GM12873 (cell line): ENCODE measurements at regions not wholly inside any gene's neighbourhood (a gene's known extent, or its start where the extent isn't known, plus 50 kb on each side); places are given as distances from the start of the nearest gene placed in this dataset.

Experiments
- CTCF ChIP-seq: IDR thresholded peaks from 2 replicates; pipeline ENCODE4 v1.5.1; 2012; ENCODE audit warnings: low read depth, mild to moderate bottlenecking, moderate library complexity, low read length, control low read depth; ENCODE audit not compliant: insufficient read depth; ENCODE audit errors: missing control alignments

- no peak for TF ChIP-seq CTCF
These were observed 342.6 kb upstream of the RGS6 start for GRCh38 chr14:71589609-71590008.

GRCh38 chr14:71590131-71590530 lies 342.1 kb upstream of the RGS6 start:
- no peak for TF ChIP-seq CTCF

GRCh38 chr14:71591231-71591630 lies 341.0 kb upstream of the RGS6 start:
- no peak for TF ChIP-seq CTCF

- no peak for TF ChIP-seq CTCF
These were observed 340.3 kb upstream of the RGS6 start for GRCh38 chr14:71591929-71592328.

- TF ChIP-seq CTCF = no peak
These were observed 339.9 kb upstream of the RGS6 start for GRCh38 chr14:71592361-71592760.

- no peak for TF ChIP-seq CTCF
These were observed 338.3 kb upstream of the RGS6 start for GRCh38 chr14:71593966-71594365.

GRCh38 chr14:71594821-71595220 lies 337.4 kb upstream of the RGS6 start:
- no peak for TF ChIP-seq CTCF
